GM19025 (cell line): ENCODE measurements at regions not wholly inside any gene's neighbourhood (a gene's known extent, or its start where the extent isn't known, plus 50 kb on each side); places are given as distances from the start of the nearest gene placed in this dataset.
"Not testable (repeated sequence)": the region's sequence is repeated elsewhere in the genome, so short reads cannot be mapped to it uniquely, and the experiment has no call there.

Source experiments
- ATAC-seq: cut with Tn5 transposase; IDR thresholded peaks from one replicate; pipeline ENCODE4 v1.9.1; 2021; ENCODE audit warnings: mild to moderate bottlenecking, low read depth, moderate library complexity; ENCODE audit not compliant: unreplicated experiment

DNA sequence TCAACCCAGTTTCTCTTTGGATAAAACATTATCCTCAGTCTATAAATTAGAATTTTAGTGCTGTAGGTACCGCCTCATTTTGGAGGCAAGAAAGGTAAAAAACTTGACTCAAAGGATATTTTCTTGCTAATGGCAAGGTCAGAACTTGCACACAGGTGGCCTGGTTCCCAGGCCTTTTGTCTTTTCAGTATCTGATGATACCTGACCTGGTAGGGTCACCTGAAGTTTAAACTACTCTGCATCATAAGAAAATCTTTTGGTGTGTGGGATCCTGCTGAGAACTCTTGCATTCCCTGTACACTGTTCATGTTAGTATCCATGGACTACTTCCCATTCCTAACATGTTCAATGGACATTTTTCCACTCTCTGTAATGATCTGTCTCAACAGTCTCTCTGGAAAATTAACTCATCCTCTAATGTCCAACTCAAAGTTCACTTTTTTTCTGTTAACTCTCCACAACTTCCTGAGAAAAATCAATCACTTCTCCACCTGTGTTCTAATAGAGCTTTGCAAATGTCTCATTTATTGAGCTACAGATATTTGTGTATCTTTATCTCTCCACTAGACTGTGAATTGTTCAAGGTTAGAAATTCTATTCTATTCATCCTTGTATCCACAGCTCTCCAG is 317.1 kb upstream of the SOX9 start:
- ATAC-seq: no peak

DNA sequence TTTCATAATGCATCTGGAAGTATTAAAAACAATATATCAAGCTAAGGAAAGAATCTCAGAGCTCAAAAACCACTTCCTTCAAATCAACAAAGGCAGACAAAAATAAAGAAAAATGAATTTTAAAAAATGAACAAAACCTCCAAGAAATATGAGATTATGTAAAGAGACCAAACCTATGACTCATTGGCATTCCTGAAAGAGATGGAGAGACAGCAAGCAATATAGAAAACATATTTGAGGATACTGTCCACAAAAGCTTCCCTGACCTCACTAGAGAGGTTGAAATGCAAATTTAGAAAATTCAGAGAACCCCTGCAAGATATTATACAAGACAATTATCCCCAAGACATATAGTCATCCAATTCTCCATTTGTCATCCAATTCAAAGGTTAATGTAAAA is 311.3 kb upstream of the SOX9 start:
- ATAC-seq: no peak

DNA sequence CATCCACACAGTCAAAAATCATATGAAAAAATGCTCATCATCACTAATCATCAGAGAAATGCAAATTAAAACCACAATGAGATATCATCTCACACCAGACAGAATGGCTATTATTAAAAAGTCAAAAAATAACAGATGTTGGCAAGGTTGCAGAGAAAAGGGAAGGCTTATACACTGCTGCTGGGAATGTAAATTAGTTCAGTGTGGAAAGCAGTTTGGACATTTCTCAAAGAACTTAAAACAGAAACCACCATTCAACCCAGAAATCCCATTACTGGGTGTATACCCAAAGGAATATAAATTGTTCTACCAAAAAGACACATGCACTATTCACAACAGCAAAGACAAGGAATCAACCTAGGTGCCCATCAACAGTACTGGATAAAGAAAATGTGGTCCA is 307.0 kb upstream of the SOX9 start:
- not testable (repeated sequence) for ATAC-seq

DNA sequence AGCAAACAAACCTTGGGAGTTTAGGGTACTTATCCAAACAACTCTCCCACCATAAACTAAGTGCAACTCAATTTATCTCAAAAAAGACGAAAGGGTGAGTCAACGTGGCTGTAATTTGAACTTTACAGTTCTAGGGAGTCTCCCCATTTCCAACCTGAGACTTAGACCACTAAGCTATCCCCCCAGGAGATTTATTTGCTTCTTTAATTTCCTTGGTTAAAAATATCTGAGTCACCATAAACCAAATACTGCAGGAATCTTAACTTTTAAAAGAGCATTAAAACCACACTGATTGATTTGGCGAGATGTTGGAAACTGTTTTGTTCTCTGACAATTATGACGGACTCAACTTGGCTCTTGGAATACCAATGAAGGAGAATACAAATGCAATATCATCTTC is 299.3 kb upstream of the SOX9 start:
- no peak for ATAC-seq

DNA sequence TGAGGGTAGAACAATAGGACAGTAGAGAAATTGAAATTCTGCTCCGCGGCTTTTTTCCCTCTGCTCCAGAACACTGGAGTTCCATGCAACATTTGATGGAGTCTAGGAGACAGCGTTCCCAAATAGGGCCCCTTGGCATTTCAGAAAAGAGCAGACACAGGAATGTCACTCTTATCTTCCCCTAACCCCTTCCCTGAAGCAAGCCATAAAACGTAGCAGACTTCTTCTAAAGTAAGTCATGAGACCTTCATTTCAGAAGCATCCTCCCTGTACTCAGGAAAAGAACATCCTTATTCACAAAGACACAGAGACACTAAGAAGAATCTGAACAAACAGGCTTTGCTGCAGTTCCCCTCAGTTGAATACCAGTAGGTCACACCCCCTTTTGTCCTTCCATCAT is 296.1 kb upstream of the SOX9 start:
- no peak for ATAC-seq

DNA sequence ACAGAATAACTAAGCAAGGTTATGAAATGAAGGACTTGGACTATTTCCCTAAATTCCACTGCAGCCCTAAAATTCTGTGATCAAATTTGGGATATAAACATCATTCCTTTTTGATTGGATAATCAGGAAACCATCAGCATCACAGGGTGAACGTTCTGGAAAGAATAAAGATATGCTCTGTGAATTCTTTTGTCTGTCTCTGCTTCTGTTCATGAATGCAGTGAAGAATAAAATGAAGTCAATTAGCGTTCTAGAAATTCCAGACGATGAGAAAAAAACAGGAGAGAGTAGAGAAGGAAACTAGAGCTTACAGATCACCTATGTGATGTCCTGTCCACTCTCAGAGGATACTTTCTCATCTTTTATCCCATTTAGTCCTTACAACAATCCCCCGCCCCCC is 295.1 kb upstream of the SOX9 start:
- no peak for ATAC-seq

DNA sequence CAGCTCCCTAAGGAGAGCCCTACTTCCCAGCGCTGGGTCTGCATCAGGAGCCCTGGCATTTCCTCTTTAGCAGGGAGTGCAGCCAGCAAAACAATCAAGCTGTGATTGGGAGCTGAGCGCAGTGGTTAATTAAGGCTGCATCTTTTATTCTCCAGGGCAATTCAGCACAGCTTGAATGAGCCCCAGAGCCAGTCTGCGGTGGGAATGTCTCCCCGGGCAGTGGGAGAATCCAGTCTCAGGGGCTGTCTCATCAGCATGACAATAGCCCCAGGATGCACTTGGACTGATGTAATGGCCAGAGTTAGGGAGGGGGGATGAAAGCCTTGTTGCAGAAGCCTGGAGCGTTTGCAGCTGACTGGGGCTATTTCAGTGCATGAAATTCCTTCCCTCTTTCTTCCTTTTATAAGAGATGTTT is 292.6 kb upstream of the SOX9 start:
- ATAC-seq: no peak

DNA sequence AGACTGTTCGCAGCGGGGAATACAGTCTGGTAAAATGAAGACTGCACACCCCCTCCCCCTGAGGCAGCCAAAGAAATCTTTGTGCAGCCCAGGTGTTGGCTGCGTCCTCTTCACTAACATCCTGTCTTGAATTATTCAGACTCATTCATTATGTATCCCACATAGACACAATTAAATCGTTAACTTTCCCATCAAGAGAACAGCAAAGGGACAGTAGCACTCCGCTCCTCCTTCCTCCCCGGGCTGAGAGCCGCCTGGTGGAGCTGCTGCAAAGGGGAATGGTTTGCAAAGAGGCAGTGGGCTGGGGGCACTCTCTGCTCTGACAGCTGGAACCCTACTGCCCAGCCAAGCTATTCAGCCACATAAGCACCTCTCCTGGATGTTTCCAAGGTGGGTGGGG is 290.0 kb upstream of the SOX9 start:
- no peak for ATAC-seq

DNA sequence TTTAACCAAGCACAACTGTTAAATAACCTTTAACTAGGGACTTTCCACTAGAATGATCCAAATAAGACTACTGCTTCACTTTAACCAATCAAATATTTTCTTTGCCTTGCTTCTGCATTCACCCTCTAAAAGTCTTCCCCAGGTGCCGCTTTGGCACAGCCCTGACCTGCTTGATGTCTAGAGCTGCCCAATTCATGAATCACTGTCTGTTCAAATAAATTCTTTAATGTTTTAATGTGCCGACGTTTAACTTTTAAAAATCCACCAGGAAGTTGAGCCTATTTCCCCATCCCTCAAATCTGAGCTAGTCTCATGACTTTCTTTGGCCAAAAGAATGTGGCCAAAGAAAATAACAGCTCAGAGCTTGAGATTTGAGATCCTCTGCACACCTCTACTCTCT is 277.8 kb upstream of the SOX9 start:
- no peak for ATAC-seq

DNA sequence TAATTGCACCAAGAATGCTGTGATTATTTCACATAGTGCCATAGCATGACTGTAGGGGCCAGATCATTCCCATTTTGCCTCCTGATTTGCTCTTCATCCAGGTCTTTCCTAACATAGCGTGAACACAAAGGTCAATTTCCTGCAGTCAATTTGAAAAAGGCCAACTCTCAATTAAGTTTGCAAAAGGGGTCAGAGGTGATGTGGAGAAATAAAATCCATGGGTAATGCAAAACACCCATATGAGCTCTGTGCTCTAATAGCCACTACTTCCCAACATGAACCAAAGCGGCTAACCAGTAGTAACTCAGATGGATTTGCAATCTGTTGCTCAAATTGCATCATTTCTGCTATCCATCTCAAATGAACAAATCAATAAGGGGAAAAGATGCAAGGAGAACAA is 275.5 kb upstream of the SOX9 start:
- ATAC-seq: no peak

DNA sequence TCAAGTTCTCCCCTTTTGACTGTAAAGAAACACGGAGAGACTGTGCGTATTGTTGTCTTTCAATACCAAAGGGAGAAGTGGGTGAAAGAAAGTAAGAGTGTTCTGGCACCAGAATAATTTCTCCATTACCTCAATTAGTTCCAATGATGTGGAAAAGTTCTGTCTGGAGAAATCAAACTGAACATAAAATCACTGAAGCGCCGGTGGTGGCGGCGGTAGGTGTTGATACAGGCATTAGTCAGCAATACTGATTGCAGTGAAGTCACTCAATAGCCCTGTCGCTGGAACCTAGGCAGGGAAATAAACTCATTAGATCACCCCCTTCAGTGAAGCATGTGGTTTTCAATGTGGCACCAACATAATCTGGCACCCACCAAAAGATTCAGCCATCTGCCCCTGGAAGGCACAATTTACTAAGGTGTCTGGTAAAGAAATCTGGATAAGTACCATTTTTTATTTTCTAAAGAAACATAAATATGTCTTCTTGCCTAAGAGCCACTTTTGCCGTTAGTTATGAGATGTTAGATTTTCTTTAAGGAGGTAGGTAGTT is 274.2 kb upstream of the SOX9 start:
- ATAC-seq: no peak

DNA sequence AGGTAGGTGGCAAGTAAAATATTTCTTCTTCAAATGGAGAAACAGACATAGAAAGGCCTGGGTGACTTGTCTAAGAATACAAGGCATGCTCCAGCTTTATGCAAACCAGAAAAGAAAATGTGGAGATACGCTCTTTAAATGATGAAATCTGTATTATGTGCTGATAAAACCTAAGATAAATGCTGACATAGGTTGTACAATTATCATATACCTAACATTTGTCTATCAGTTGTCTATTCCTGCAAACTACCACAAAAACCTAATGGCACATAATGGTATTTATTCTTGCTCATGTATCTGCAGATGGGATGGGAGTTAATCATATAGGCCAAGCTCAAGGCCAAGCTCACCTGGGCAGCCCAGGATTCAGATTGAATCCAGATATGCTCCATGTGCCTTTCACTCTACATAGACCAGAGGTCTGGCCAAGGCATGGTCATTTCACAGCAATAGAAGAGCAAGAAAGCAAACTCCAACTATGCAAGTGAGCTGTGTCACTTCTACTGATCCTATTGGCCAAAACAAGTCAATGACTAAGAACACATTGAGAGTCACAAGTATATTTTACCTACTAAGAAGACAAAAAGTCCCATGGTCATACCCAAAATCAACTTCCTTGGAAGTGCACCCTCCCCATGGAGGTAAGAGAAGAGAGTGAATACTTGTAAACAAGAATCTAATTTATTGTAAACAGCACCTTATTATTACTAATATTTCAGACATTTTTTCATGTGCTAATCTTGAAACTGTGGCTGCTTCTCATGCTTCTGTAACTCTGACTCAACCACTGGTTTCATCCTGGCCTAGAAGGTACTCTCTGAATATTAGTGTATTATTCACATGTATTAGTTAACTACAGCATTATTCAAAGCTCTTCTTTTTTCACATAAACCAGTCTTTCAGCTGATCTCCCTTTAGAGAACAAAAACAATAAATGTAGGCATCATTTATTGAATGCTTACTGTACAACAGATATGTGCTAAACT is 270.7 kb upstream of the SOX9 start:
- ATAC-seq: no peak

DNA sequence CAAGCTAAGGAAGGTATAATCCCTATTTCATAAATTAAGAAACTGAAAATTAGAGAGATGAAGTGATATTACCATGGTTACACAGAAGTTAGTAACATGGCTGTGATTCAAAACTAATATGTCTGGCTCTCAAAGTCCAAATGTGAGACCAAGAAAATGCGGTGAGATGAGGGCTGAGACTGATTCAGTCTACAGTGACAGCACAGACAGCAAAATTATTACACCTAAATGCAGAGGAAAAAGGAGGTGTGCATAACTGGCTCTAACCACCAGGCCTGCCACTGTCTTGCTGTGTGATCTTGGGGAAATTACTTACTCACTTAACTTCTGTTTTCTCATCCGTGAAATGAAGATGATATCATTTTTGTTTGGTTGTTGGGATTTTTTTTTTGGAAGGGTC is 270.0 kb upstream of the SOX9 start:
- no peak for ATAC-seq

DNA sequence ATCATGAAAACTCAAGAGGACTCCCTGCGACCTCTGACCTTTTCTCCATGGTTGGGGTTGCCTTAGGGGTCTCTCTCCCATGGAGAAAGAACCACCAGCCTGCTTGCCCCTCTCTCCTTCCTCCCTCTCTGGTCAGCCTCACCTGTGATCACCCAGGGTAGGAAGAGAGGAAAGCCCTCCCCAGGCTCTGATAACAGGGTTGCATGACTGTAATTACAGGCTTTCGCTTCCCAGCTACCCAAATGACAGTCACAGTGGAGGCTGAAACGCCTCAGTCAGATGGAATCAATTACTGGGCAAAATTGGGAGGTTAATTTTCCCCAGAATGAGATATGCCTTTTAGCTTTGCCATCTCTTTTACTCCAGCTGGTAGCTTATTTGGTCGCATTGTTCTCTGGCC is 265.8 kb upstream of the SOX9 start:
- ATAC-seq: no peak

DNA sequence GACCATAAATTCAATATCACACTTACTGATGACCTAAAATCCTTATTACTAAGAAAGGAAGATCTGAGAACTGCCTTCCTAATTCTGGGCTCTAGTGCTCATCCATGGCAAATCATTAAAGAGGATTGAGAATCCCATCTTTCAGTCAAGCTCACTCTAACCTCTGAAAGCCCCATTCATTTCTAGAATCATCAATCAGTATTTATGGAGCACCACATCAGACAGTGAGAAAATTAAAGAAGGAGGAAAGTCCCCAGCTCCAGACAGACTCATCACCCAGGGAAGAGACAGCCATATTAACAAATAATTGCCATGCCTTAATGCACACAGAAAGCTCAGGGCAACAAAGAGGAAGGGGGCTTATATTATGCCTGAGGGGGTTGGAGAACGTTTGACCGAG is 256.1 kb upstream of the SOX9 start:
- ATAC-seq: no peak

DNA sequence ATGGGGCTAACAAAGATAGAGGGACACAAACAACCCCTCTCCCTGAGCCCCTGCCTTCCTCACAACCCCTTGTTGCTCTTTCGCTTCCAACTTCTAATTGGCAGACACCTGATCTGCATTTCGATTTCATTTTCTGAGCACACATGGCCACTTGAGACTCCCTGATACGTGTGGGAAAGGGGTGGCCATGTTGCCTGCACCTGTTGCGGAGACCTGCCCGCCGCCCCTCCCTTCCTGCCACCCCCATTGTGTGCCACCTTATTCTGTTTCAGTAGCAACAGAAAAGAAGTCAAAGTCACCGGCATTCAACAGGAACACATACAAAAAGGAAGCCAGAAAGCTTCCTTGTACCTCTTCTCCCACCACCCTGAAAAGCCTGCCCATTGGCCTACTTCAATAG is 254.7 kb upstream of the SOX9 start:
- no peak for ATAC-seq

DNA sequence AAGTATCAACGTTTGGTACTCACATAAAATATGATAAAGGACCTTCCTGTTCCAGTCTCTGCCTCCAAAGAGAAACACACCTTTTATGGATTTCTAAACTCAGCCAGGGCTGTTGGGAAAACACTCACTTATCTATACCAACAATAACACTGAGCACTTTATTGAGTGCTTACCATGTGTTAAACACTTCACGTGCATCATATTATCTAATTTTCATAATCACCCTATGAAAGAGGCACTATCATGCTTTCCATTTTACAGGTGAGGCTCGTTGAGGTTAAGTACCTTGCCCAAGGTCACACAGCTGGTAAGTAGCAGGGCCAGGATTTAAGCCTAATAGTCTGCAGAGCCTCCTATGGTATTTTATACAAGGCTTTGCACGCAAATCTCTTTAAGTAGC is 251.5 kb upstream of the SOX9 start:
- ATAC-seq: no peak

DNA sequence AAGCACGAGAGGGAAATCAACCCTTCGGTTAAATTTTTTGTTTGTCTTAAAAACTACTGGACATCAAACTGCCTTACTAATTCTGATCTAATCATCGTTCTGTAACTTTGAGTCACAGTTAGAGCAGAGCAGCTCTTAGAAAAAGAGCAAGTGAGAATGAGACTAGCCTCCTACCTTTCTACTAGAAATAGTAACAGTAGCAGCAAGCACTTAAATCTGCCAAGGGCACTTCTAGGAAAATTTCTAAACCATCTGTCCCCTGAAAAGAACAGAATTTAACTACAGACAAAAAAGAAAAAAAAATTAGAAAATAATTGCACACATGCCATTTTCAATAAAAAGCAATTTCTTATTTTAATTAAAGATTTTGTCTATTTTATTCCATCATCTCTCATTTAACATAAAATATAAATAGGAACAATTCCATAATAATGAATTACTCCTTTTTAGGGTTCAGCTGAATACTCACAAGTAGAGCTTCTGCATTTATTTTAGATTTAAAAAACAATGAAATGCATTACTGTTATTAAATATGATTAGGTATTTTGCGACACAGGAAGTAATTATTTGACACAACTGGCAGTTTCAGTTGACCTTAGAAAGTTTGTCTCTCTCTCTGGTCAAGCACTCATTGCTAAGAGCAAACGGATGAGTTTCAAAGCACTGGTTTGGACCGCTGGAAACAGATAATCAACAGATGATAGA is 250.8 kb upstream of the SOX9 start:
- ATAC-seq: no peak

DNA sequence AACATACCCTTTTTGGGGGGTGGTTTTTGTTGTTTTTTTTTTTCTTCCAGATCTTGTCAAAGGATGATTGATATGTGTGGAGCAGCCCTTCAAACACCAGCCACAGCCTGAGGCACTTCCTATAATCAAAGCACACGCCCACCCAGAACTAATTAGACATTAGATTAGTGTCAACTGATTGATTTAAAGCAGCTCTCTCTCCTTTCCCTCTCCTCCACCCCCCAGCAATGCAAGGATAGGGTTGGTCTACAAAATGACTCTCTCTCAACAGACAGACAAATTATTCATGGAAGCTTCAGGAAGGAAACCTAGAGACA is 250.3 kb upstream of the SOX9 start:
- no peak for ATAC-seq

DNA sequence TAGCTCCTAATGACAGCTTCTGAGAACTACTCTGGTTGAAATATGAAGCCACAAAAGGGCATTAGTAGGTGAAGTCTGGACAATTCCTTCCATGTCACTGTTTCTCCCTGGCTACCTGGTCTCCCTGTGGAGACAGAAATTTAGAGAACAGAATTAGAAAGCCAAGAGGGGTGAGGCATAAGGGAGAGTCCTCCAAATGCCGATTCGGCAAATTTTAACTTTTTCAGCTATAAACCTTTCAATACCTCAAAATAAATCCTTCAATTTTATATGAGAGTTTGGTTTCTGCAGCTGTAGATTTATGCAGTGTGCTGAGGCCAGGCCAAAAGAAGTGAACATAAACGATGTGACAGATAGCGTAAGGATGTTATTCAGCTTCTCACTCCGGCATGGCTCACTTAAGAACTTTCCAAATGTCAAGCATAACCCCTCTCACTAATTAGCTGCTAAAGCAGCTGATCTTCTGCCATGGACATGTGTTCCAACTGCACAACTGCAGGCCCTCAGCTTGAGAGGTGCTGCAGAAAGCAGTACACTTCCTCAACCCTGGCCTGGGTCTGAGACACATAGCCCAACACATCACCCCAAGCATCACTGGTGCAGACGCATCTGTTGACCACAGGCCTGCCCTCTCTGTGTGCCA is 247.9 kb upstream of the SOX9 start:
- ATAC-seq: no peak

DNA sequence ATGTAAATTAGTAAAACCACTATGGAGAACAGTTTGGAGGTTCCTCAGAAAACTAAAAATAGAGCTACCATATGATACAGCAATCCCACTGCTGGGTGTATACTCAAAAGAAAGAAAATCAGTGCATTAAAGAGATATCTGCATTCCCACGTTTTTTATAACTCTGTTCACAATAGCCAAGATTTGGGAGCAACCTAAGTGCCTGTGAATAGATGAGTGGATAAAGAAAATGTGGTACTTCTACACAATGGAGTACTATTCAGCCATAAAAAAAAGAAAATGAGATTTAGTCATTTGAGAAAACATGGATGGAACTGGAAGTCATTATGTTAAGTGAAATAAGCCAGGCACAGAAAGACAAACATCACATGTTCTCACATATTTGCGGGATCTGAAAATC is 246.0 kb upstream of the SOX9 start:
- ATAC-seq: not testable (repeated sequence)
